HEK293T (cell line): ENCODE measurements at regions not wholly inside any gene's neighbourhood (a gene's known extent, or its start where the extent isn't known, plus 50 kb on each side); places are given as distances from the start of the nearest gene placed in this dataset.

Source experiments
- CTCF ChIA-PET: fragments of 350-600 bp; formaldehyde crosslinking; extraction: SDS; loops from one replicate; lab custom pipeline; 2021; ENCODE audit warnings: antibody characterized with exemption, inconsistent platforms; lab: Yijun Ruan, JAX
- POLR2A ChIA-PET: fragments of 350-600 bp; formaldehyde crosslinking; extraction: SDS; loops from one replicate; lab custom pipeline; 2020; ENCODE audit warnings: antibody characterized with exemption, inconsistent platforms; lab: Yijun Ruan, JAX
- DNase-seq: peaks from one replicate; pipeline ENCODE4 v3.0.0; 2012; ENCODE audit warnings: mixed read lengths; ENCODE audit errors: extremely low spot score
- ARNT ChIP-seq: fragments of 450-650 bp; IDR thresholded peaks from 2 replicates; pipeline ENCODE4 v1.6.1; 2017; ENCODE audit warnings: mild to moderate bottlenecking
- BHLHE40 ChIP-seq: fragments of 450-650 bp; IDR thresholded peaks from 2 replicates; pipeline ENCODE4 v1.6.1; 2016; ENCODE audit warnings: mild to moderate bottlenecking, moderate library complexity, borderline replicate concordance
- CTBP1 ChIP-seq: fragments of 450-650 bp; IDR thresholded peaks from 2 replicates; pipeline ENCODE4 v1.6.1; 2016; ENCODE audit warnings: borderline replicate concordance
- ELF4 ChIP-seq: fragments of 450-650 bp; IDR thresholded peaks from 2 replicates; pipeline ENCODE4 v1.6.1; 2017; ENCODE audit warnings: antibody characterized with exemption
- FOXA1 ChIP-seq: fragments of 450-650 bp; IDR thresholded peaks from 2 replicates; pipeline ENCODE4 v1.6.1; 2016; ENCODE audit warnings: mild to moderate bottlenecking
- FOXK2 ChIP-seq: fragments of 450-650 bp; IDR thresholded peaks from 2 replicates; pipeline ENCODE4 v1.6.1; 2016; ENCODE audit warnings: mild to moderate bottlenecking
- FOXM1 ChIP-seq: fragments of 450-650 bp; IDR thresholded peaks from 2 replicates; pipeline ENCODE4 v1.6.1; 2017; ENCODE audit warnings: mild to moderate bottlenecking, borderline replicate concordance
- HDGF ChIP-seq: fragments of 450-650 bp; IDR thresholded peaks from 2 replicates; pipeline ENCODE4 v1.6.1; 2017; ENCODE audit warnings: antibody characterized with exemption, borderline replicate concordance
- L3MBTL2 ChIP-seq: fragments of 450-650 bp; conservative IDR thresholded peaks from 2 replicates; pipeline ENCODE4 v1.6.1; 2016; ENCODE audit warnings: mild to moderate bottlenecking
- LEF1 ChIP-seq: fragments of 450-650 bp; IDR thresholded peaks from 2 replicates; pipeline ENCODE4 v1.6.1; 2017; ENCODE audit warnings: mild to moderate bottlenecking, borderline replicate concordance
- NFRKB ChIP-seq: fragments of 450-650 bp; IDR thresholded peaks from 2 replicates; pipeline ENCODE4 v1.6.1; 2016; ENCODE audit warnings: mild to moderate bottlenecking, moderate library complexity
- SP1 ChIP-seq: fragments of 450-650 bp; IDR thresholded peaks from 2 replicates; pipeline ENCODE4 v1.6.1; 2017
- SUZ12 ChIP-seq: fragments of 450-650 bp; IDR thresholded peaks from 2 replicates; pipeline ENCODE4 v1.6.1; 2016; ENCODE audit warnings: mild to moderate bottlenecking
- TARDBP ChIP-seq: fragments of 450-650 bp; IDR thresholded peaks from 2 replicates; pipeline ENCODE4 v1.6.1; 2016
- ZNF384 ChIP-seq: fragments of 450-650 bp; IDR thresholded peaks from 2 replicates; pipeline ENCODE4 v1.6.1; 2016
- TF ChIP-seq, protein P1 (sequence below): fragments of 450-650 bp; IDR thresholded peaks from 2 replicates; pipeline ENCODE4 v1.6.1; 2016

DNA sequence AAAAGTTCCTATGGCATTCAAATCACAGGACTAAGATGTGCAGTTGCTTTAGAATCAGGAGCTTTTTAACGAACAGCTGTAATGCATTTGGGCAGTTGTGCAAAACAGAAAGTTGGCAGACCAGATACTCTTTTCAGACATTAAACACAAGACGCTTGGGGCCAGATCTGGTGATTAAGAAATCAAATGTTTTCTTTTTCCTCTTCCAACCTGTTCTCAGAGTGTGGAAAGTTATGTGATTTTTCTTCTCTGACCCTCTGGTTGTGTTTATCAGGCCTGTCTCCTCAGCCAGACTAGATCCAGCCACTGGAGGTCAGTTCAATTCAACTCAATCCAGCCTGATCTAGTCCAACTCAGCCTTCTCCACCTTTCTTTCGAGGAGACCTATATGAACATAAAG lies 298.5 kb upstream of the PCSK5 start:
- CTCF ChIA-PET: no interaction called here
- DNase-seq: no peak
- POLR2A ChIA-PET: no interaction called here
- TF ChIP-seq L3MBTL2: no peak
- TF ChIP-seq, protein P1, sequence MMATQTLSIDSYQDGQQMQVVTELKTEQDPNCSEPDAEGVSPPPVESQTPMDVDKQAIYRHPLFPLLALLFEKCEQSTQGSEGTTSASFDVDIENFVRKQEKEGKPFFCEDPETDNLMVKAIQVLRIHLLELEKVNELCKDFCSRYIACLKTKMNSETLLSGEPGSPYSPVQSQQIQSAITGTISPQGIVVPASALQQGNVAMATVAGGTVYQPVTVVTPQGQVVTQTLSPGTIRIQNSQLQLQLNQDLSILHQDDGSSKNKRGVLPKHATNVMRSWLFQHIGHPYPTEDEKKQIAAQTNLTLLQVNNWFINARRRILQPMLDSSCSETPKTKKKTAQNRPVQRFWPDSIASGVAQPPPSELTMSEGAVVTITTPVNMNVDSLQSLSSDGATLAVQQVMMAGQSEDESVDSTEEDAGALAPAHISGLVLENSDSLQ: no peak
- no peak for TF ChIP-seq HDGF
- no peak for TF ChIP-seq ELF4
- no peak for TF ChIP-seq FOXM1
- TF ChIP-seq TARDBP: no peak
- TF ChIP-seq BHLHE40: no peak
- no peak for TF ChIP-seq CTBP1
- no peak for TF ChIP-seq SP1

DNA sequence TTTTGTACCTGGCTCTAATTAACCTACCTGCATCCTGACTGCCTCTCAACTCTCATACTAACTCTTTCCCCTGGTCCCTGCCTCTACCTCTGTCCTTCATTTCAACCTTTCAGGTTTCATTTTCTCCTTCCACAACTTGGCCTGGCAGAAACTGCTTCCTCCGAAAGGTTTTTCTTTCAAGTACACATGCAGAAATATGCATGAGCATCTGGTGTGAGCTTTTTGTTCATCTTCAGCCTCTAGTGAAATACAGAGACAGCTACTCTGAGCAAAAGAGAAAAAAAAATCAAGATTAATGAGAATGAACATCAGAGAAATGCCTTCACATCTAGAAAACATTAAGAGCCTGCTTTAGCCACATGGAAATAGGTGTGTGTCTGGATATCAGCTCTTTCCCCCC lies 297.9 kb upstream of the PCSK5 start:
- ChIA-PET POLR2A (no interaction called here), CTCF (no interaction called here)
- no peak for DNase-seq
- TF ChIP-seq CTBP1: no peak
- TF ChIP-seq SUZ12: no peak
- no peak for TF ChIP-seq ELF4
- TF ChIP-seq SP1: no peak
- no peak for TF ChIP-seq FOXM1

DNA sequence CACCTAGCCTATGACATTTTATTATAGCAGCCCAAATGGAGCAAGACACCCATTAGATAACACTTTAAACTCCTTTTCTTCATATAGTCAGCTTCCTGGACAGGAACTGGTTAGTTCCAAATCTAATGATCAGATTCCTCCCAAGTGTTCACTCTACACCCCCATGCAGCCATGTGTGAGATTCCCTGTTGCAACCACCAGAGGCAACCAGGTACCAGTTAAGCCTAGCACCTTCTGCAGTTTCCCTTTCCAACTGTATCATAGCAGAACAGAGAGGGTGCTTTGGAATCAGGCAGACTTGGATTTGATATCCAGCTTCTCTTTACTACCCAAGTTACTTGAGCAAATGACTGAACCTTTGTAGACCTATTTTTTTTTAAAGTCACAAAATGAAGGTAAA lies 296.6 kb upstream of the PCSK5 start:
- DNase-seq: no peak
- POLR2A ChIA-PET: no interaction called here
- no peak for TF ChIP-seq ZNF384
- TF ChIP-seq ARNT: no peak
- no peak for TF ChIP-seq FOXM1
- TF ChIP-seq, protein P1: no peak
- no peak for TF ChIP-seq LEF1
- CTCF ChIA-PET: no interaction called here

DNA sequence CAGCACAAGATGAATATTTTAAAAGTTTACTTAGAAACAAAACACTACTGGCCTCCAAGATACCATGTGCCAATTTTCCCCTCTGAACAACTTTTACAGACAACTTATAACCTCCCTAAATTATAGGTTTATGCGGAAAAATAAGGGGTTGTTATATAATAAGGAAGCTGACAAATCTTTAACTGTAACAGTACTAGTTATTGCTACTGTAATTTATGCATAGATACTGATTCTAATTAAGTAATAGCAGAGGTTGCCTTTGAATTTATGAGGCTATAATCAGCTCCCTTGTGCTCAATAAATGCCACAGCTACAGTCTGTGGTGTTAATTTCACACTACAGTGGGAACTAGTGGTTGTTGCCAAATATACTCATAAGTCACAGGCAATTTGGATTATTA lies 291.3 kb upstream of the PCSK5 start:
- no peak for DNase-seq
- CTCF ChIA-PET: interaction anchor here (0.6 kb wide), 1 partner anchor 1068 kb away, joined by 3 read pairs; no protein-coding TSS in a partner anchor
- POLR2A ChIA-PET: no interaction called here
- no peak for TF ChIP-seq FOXA1
- no peak for TF ChIP-seq NFRKB
- no peak for TF ChIP-seq ZNF384
- TF ChIP-seq CTBP1: no peak
- TF ChIP-seq ELF4: no peak
- TF ChIP-seq L3MBTL2: no peak
- TF ChIP-seq TARDBP: no peak
- TF ChIP-seq LEF1: no peak
- TF ChIP-seq, protein P1: no peak
- TF ChIP-seq HDGF: no peak
- no peak for TF ChIP-seq BHLHE40
- no peak for TF ChIP-seq FOXM1
- no peak for TF ChIP-seq FOXK2
- no peak for TF ChIP-seq ARNT
- no peak for TF ChIP-seq SUZ12
- no peak for TF ChIP-seq SP1

DNA sequence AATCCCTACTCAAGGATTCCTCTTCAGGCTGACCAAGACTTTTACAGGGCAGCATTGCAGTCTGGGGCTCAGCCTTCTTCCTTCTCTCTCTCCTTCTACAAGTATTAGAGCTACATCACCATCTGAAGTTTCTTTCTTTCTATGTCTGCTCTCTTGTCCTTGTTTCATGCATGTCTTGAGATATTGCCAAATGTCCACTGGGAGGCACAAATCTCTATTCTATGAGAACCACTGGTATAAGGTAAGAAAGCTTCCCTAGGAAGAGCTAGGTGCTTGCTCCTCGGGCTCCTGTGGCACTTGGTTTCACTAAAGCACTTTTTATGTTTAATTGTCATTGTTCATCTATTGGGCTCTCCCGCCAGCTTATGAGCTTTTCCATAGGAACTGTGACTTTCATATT lies 289.2 kb upstream of the PCSK5 start:
- ChIA-PET POLR2A (no interaction called here), CTCF (interaction anchor here (0.6 to 1.4 kb wide), 4 partner anchors 13 to 701 kb away, joined by 3 to 4 read pairs (median 3); no protein-coding TSS in a partner anchor)
- TF ChIP-seq ELF4: no peak
- no peak for TF ChIP-seq FOXA1
- TF ChIP-seq SUZ12: no peak
- TF ChIP-seq ZNF384: no peak
- DNase-seq: no peak

DNA sequence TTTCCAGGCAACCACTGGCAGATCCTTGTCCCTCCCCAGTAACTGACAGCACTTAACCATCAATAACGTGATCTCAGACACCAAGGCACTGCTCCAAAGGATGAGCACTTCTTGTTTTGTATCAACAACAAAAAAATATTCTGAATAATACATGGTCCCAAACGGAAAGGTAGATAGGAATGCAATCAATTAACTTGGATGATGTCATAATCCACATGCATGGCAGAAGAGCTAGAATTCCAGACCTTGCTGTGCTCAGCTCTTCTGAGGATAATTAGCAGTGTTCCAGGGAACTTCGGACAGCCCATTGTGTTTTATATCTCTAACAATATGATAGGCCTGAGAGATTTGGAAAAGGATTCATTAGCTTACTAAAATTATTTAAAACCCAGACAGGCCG lies 288.4 kb upstream of the PCSK5 start:
- DNase-seq: no peak
- CTCF ChIA-PET: interaction anchor here (0.6 to 1.4 kb wide), 2 partner anchors 254 to 700 kb away, joined by 3 to 4 read pairs; no protein-coding TSS in a partner anchor
- POLR2A ChIA-PET: no interaction called here
- TF ChIP-seq ARNT (no peak), ELF4 (no peak), HDGF (no peak), FOXM1 (no peak), SP1 (no peak), CTBP1 (no peak), NFRKB (no peak), FOXK2 (no peak), FOXA1 (no peak), L3MBTL2 (no peak), LEF1 (no peak), TARDBP (no peak), SUZ12 (no peak), ZNF384 (no peak), BHLHE40 (no peak)
- TF ChIP-seq, protein P1: no peak
